NCI-H446 treated with DMSO at 0.1 percent for 48 hours (cell line): ENCODE measurements at regions not wholly inside any gene's neighbourhood (a gene's known extent, or its start where the extent isn't known, plus 50 kb on each side); places are given as distances from the start of the nearest gene placed in this dataset.
"Not testable (repeated sequence)": the region's sequence is repeated elsewhere in the genome, so short reads cannot be mapped to it uniquely, and the experiment has no call there.

Experiments used
- DNase-seq: peaks from one replicate; lab custom pipeline; 2025; lab: John Stamatoyannopoulos, UW

DNA sequence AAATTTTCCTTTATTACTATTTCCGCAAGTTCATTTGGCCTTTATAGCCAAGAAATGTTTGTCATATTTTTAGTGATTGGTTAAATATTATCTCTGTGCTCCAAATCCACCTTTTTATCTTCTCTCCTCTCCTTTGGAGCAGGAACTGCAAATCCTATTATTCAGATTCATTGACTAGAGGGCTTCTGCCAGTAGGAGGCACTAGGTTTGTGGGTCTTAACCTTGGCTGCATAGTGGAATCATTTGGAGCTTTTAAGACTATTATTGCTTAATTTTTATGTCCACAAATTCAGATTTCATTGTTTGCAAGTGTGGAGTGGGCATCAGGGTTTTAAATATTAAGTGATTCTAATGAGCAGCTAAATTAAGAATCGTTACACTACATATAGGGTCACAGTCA lies 75.3 kb upstream of the SYT10 start:
- no peak for DNase-seq

GRCh38 chr12:33519566-33519965 lies 79.9 kb upstream of the SYT10 start:
- DNase-seq, result no peak

GRCh38 chr12:33520505-33521302 lies 81.1 kb upstream of the SYT10 start:
- DNase-seq, result not testable (repeated sequence)

GRCh38 chr12:33529031-33529430 lies 89.4 kb upstream of the SYT10 start:
- no peak for DNase-seq

GRCh38 chr12:33529810-33530209 lies 90.2 kb upstream of the SYT10 start:
- DNase-seq, result no peak

DNA sequence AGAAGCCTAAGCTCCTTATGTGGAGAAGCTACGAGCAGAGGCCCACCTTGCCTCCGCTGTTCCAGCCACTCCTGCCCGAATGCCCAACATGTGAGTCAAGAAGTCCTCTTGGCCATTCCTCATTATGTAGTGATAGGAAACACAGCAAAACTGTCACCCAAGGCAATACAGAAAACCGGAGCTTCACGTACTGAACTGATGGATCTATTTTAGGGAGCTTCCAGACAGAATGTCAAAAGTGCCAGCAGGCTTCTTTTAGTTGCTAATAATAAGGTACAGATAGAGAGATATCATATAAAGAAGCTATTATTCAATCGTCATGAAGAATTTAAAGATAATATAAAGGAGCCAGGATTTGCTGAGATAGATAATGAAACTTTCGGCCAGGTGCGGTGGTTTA lies 91.6 kb upstream of the SYT10 start:
- no peak for DNase-seq

- DNase-seq, result no peak
These were observed 93.9 kb upstream of the SYT10 start for GRCh38 chr12:33533527-33533926.

DNA sequence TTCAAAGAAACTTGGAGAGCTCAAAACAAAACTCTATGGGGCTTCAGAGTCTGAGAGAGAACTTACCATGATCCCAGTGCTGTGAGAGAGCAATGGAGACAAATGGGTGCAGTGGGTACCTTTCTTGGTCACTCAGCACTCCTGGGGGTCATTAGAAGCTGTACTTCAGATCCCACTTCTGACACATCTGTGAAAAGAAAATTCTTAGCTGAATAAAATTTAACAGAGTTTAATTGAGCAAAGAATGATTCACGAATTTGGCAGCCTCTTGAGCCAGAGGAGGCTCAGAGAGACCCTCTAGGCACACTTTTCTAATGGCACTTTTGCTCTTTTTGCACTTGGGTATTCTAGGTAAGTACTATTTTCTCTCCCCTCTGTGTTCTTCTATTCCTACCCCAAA lies 96.8 kb upstream of the SYT10 start:
- no peak for DNase-seq

DNA sequence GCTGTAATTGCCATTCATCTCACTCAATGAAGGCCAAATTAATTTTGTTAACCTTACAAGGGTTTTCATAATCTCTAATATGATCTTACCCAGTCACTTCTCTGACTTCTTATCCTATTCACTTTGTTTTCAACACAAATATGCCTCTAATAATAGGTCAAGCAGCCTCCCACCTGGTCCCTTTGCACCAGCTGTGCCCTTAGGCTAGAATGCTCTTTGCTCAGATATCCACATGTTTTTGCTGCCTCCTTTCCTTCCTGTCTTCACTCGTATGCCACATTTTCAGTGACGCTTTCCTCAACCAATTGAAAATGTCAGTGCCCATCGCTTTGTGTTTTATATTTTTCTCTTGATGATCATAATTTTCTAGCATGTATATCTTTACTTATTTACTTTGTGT lies 106.4 kb upstream of the SYT10 start:
- no peak for DNase-seq

- no peak for DNase-seq
These were observed 107.5 kb upstream of the SYT10 start for GRCh38 chr12:33547084-33547483.

GRCh38 chr12:33550214-33550613 lies 110.6 kb upstream of the SYT10 start:
- not testable (repeated sequence) for DNase-seq

GRCh38 chr12:33551006-33551405 lies 111.4 kb upstream of the SYT10 start:
- DNase-seq, result no peak

- DNase-seq, result no peak
These were observed 115.5 kb upstream of the SYT10 start for GRCh38 chr12:33555128-33555527.

- DNase-seq, result no peak
These were observed 121.1 kb upstream of the SYT10 start for GRCh38 chr12:33560653-33561208.

- DNase-seq, result no peak
These were observed 122.8 kb upstream of the SYT10 start for GRCh38 chr12:33562401-33562800.

DNA sequence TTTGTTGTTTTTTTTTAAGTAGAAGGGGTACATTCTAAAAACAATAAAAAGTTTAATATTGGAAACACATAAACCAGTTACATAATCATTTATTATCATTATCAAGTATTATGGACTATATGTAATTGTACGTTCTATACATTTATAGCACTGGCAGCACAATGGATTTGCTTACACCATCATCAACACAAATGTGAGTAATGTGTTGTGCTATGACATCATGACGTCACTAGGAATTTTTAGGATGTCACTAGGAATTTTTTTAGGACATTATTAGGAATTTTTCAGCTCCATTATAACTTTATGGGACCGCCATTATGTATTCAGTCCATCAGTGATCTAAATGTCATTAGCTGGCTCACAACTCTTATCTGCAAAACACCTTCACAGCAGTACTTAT lies 126.8 kb upstream of the SYT10 start:
- no peak for DNase-seq

GRCh38 chr12:33575346-33575745 lies 135.7 kb upstream of the SYT10 start:
- DNase-seq, result no peak

DNA sequence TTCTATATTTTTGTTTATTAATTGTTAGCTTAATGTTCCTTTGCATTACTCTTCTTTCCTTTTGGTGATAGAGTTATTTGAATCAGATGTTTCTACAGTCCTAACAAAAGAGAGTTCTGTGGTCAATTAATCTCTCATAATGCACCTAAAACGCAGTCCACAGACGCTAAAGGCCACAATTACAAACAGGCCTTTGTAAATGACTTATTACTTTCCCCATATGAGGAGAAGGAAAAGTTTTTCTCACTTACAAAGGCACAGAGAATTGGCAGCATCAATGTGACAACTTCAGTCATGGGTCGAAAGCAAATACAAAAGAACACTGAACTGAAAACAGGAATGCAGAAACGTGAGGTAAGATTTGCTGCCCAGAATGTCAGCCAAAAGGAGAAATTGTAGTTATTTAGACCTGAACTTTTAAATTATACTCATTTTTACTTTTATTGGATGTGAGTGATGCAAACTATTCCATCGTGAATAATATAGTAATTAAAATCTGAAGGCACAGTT lies 142.0 kb upstream of the SYT10 start:
- DNase-seq, result no peak

GRCh38 chr12:33586576-33586975 lies 147.0 kb upstream of the SYT10 start:
- DNase-seq, result no peak

GRCh38 chr12:33587354-33587753 lies 147.7 kb upstream of the SYT10 start:
- DNase-seq, result no peak

- no peak for DNase-seq
These were observed 148.4 kb upstream of the SYT10 start for GRCh38 chr12:33587784-33588712.

DNA sequence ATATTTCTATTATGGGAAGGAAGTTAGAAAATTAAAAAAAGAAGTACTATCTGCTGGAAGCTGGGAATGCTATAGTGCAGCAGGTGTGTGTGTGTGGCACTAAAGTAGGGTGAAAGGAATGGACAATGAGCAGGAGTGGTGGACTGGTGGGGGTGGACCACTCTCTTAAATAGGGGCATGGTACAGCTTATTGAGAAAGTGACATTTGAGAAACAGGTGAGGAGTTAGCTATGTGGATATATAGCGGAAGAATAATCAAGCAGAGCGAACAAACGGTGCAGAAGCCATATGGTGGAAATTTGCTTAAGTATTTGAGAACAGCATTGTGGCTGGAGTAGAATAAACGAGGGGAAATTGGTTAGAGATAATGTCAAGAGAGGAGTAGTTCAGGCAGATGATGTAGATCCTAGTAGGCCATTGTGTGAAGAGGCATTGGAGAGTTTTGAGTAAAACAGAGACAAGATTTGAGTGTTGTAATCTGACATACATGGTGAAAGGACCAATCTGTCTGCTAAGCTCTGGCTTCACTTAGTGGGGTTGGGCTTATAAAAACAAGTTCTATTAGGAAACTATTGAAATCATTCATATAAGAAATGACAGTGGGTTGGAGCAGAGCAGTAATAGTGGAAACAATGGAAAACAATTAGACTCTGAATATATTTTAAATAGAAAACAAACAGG lies 149.2 kb upstream of the SYT10 start:
- no peak for DNase-seq
